A204.1 (cell line): ENCODE measurements at regions not wholly inside any gene's neighbourhood (a gene's known extent, or its start where the extent isn't known, plus 50 kb on each side); places are given as distances from the start of the nearest gene placed in this dataset.

Source experiments
- FAIRE-seq: peaks from 2 replicates; lab custom pipeline; 2012; peaks lifted over from hg19 to GRCh38; lab: Jason Lieb, UNC

GRCh38 chr21:25133939-25134338 lies 473.3 kb downstream of the MRPL39 start:
- FAIRE-seq, result no peak

GRCh38 chr21:25127811-25128210 lies 479.5 kb downstream of the MRPL39 start:
- FAIRE-seq, result no peak

GRCh38 chr21:25127007-25127406 lies 480.3 kb downstream of the MRPL39 start:
- FAIRE-seq, result no peak

GRCh38 chr21:25126564-25126963 lies 480.7 kb downstream of the MRPL39 start:
- no peak for FAIRE-seq

GRCh38 chr21:25118648-25119047 lies 488.6 kb downstream of the MRPL39 start:
- no peak for FAIRE-seq

GRCh38 chr21:25115021-25115420 lies 492.3 kb downstream of the MRPL39 start:
- FAIRE-seq, result no peak

- no peak for FAIRE-seq
Measured at GRCh38 chr21:25107708-25108107, 499.6 kb downstream of the MRPL39 start.

GRCh38 chr21:25103500-25104207 lies 503.6 kb downstream of the MRPL39 start:
- FAIRE-seq, result no peak

- no peak for FAIRE-seq
Measured at GRCh38 chr21:25097648-25098047, 509.6 kb downstream of the MRPL39 start.

- no peak for FAIRE-seq
Measured at GRCh38 chr21:25094695-25095094, 512.6 kb downstream of the MRPL39 start.

GRCh38 chr21:25092441-25093011 lies 514.8 kb downstream of the MRPL39 start:
- FAIRE-seq, result no peak

- FAIRE-seq, result no peak
Measured at GRCh38 chr21:25081096-25081495, 526.2 kb downstream of the MRPL39 start.

GRCh38 chr21:25080661-25081060 lies 526.6 kb downstream of the MRPL39 start:
- FAIRE-seq, result no peak

- no peak for FAIRE-seq
Measured at GRCh38 chr21:25080141-25080540, 527.1 kb downstream of the MRPL39 start.

GRCh38 chr21:25079053-25079452 lies 528.2 kb downstream of the MRPL39 start:
- FAIRE-seq, result no peak

GRCh38 chr21:25062061-25062460 lies 545.2 kb downstream of the MRPL39 start:
- no peak for FAIRE-seq

- FAIRE-seq, result peak; percentile 37
Measured at GRCh38 chr21:25054689-25055088, 552.6 kb downstream of the MRPL39 start.

- FAIRE-seq, result peak; percentile 97
Measured at GRCh38 chr21:25039461-25040380, 567.6 kb downstream of the MRPL39 start.

- FAIRE-seq, result no peak
Measured at GRCh38 chr21:25036775-25037174, 570.5 kb downstream of the MRPL39 start.

- FAIRE-seq, result no peak
Measured at GRCh38 chr21:25031750-25032149, 575.5 kb downstream of the MRPL39 start.

- no peak for FAIRE-seq
Measured at GRCh38 chr21:25029580-25029979, 577.7 kb downstream of the MRPL39 start.

- FAIRE-seq, result no peak
Measured at GRCh38 chr21:25025596-25025995, 581.7 kb downstream of the MRPL39 start.

GRCh38 chr21:25024639-25025038 lies 582.6 kb downstream of the MRPL39 start:
- no peak for FAIRE-seq
